ENCODE measurements at regions not wholly inside any gene's neighbourhood (a gene's known extent, or its start where the extent isn't known, plus 50 kb on each side); places are given as distances from the start of the nearest gene placed in this dataset.
"Not testable (repeated sequence)": the region's sequence is repeated elsewhere in the genome, so short reads cannot be mapped to it uniquely, and the experiment has no call there.

DNA sequence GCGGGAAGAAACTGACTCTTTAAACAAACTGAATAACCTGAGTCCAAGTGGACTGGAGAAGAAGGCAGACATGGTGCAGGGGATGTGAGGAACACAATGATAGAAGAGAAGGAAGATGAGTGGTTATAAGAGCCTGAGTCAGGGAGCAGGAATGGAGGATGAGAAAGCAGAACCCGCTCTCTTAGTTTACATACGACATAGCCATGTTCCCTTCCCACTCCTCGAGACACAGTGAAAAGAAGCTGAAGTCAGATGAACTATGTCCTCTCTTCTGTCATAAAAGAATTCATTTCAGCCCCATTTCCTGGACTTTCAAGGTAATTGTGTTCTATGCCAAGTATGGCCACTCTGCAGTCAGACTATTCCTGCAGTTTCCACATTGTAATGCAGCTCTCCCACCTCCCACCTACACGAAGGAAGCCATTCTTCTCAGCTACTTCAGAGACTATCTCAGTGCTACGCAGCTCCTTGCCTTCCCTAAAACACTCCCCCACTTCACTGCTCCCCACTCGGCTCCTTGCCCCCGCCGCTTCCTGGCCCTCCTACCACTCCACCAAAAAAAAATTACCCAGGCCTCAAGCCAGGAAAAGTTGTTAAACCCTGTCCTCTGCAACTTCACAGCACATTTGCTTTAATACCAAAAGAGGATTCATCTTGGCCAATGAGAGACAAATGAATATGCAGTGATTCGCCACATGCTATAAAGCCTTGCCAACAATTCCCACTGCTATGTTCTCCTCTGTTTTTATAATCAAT, 323.4 kb upstream of the EPHA4 start:
- Mint-ChIP-seq H3K36me3 (ENCODE audit: insufficient read depth) (no peaks in the 10 kb centered on the region), H3K9me3 (peaks cover 5% of the 10 kb centered on the region), H3K4me1 (ENCODE audit: low read depth) (no peaks in the 10 kb centered on the region), H3K4me3 (no peak overlapping the region), H3K27me3 (ENCODE audit: low read depth) (no peaks in the 10 kb centered on the region)
- DNase-seq (no peak), ATAC-seq (no peak)

DNA sequence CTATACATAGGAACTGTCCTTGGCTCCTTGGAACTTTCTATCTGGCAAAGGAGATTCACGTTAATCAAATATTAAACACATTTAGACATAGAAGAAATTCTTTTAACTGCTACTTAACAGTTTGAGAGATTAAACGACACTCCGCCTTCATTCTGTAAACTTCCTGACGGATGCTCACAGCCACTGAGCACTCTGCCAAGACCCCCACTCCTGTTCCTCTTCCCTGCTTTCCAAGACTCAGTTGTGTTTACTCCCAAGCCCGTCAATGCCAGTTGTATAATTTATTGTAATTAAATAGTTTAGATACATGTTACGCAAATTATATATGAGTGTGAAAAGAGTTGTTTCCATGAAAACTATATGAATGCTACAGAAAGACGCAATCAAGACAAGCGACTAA, 321.4 kb upstream of the EPHA4 start:
- Mint-ChIP-seq H3K4me1 (ENCODE audit: low read depth) (no peaks in the 10 kb centered on the region), H3K36me3 (ENCODE audit: insufficient read depth) (no peaks in the 10 kb centered on the region), H3K9me3 (peaks cover 3% of the 10 kb centered on the region), H3K4me3 (no peak overlapping the region), H3K27me3 (ENCODE audit: low read depth) (no peaks in the 10 kb centered on the region)
- no peak for ATAC-seq
- DNase-seq: no peak

DNA sequence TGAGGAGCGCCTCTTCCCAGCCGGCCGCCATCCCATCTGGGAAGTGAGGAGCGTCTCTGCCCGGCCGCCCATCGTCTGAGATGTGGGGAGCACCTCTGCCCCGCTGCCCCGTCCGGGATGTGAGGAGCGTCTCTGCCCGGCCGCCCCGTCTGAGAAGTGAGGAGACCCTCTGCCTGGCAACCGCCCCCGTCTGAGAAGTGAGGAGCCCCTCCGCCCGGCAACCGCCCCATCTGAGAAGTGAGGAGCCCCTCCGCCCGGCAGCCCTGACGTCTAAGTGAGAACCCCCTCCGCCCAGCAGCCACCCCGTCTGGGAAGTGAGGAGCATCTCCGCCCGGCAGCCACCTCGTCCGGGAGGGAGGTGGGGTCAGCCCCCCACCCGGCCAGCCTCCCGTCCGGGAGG, 319.9 kb upstream of the EPHA4 start:
- H3K4me1 Mint-ChIP-seq (ENCODE audit: low read depth); ATAC-seq; H3K9me3 Mint-ChIP-seq; H3K4me3 Mint-ChIP-seq; DNase-seq; H3K27me3 Mint-ChIP-seq (ENCODE audit: low read depth); H3K36me3 Mint-ChIP-seq (ENCODE audit: insufficient read depth): not testable (repeated sequence)

DNA sequence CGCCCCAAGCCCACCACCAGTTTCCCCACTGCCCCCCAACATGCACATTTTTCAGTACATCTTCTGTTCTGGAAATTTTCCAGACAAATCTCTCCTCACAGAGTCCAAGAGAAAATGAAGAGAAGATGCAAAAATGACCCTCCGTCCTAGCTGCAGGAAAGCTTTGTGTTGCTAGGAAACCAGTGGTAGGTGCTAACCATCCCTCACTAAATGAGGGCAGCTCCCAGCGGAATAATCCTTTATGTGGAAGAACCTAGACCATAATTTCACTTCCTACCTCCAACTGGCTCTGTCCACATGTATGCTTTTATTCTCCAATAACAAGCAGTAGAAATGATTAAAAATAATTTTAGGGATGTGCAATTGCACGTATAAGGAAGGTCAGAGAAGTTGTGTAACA, 311.9 kb upstream of the EPHA4 start:
- no peaks in the 10 kb centered on the region for H3K36me3 Mint-ChIP-seq (ENCODE audit: insufficient read depth)
- ATAC-seq: no peak

DNA sequence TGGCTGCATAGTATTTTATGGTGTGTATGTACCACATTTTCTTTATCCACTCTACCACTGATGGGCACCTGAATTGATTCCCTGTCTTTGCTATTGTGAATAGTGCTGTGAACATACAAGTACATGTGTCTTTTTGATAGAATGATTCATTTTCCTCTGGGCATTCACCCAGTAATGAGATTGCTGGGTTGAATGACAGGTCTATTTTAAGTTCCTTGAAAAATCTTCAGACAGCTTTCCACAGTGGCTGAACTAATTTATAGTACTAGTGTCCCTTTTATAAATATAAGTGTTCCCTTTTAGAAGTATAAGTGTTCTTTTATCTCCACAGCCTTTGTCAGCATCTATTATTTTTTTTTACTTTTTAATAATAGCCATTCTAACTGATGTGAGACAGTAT, 303.9 kb upstream of the EPHA4 start:
- DNase-seq: no peak

More for the DNA sequence above, 311.9 kb upstream of the EPHA4 start:
- no peaks in the 10 kb centered on the region for H3K27me3 Mint-ChIP-seq (ENCODE audit: low read depth)
- DNase-seq: no peak
- peaks cover 9% of the 10 kb centered on the region for H3K9me3 Mint-ChIP-seq
- H3K4me1 Mint-ChIP-seq (ENCODE audit: low read depth): no peaks in the 10 kb centered on the region
- no peak overlapping the region for H3K4me3 Mint-ChIP-seq

DNA sequence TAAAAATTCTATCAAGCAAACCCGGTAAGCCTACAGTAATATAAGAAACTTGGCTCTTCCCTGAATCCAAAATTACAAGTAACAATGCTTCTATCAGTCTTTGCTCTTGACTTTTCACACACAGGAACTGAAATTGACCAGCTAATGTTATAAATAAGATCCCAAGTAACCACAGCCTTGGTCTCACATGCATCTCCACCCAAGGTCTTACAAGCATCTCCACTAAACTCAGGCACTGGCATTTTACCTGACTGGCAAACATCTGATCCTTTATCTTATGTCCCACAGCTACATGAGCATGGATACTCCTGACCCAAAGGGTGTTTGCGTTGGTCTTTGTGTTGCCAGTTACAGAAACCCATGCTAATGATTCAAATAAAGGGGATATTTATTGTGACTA, 302.3 kb upstream of the EPHA4 start:
- Mint-ChIP-seq H3K27me3 (ENCODE audit: low read depth) (no peaks in the 10 kb centered on the region), H3K4me1 (ENCODE audit: low read depth) (no peaks in the 10 kb centered on the region), H3K9me3 (peaks cover 7% of the 10 kb centered on the region)

More for the DNA sequence above, 303.9 kb upstream of the EPHA4 start:
- Mint-ChIP-seq H3K4me3 (no peak overlapping the region), H3K4me1 (ENCODE audit: low read depth) (no peaks in the 10 kb centered on the region), H3K27me3 (ENCODE audit: low read depth) (no peaks in the 10 kb centered on the region), H3K36me3 (ENCODE audit: insufficient read depth) (no peaks in the 10 kb centered on the region), H3K9me3 (peaks cover 4% of the 10 kb centered on the region)
- no peak for ATAC-seq

DNA sequence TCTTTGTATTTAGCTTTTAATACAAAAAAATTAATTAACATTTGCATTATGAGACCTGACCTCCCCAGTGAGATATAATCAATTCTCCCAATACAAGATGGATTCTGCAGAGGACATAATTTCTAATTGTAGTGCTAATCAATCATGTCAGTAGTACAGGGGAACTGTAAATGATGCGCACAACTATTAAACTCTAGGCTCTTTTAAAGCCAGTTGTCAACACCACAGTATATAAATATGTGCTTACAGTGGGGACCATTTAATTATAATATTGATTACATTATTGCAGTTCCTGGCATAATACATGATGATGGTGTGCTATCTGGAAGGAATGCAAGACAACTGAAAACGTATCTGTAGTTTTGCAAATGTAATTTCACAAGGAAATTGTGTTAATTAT, 285.6 kb upstream of the EPHA4 start:
- H3K27me3 Mint-ChIP-seq (ENCODE audit: low read depth): no peaks in the 10 kb centered on the region
- H3K36me3 Mint-ChIP-seq (ENCODE audit: insufficient read depth): no peaks in the 10 kb centered on the region

More for the DNA sequence above, 302.3 kb upstream of the EPHA4 start:
- no peak for DNase-seq
- no peak for ATAC-seq
- Mint-ChIP-seq H3K36me3 (ENCODE audit: insufficient read depth) (no peaks in the 10 kb centered on the region), H3K4me3 (no peak overlapping the region)

DNA sequence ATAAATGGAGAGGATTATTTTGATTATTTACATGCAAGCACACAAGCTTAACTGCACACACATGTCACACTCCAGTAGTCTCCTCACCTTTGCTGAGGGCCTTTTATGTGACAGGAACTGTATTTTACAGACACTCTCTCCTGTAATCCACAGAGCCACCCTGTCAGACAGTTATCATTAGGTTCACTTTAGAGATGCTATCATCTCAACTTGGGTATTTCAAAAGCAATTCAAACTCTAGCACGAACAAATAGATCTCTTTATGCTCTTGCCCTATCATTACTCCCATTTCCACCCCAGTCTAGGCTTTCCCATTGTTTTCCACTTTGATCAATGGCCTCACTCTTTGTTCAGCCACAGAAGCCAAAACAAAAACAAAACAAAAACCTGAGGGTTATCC, 281.2 kb upstream of the EPHA4 start:
- Mint-ChIP-seq H3K9me3 (peaks cover 4% of the 10 kb centered on the region), H3K36me3 (ENCODE audit: insufficient read depth) (no peaks in the 10 kb centered on the region), H3K4me3 (no peak overlapping the region), H3K27me3 (ENCODE audit: low read depth) (no peaks in the 10 kb centered on the region), H3K4me1 (ENCODE audit: low read depth) (no peaks in the 10 kb centered on the region)
- no peak for DNase-seq
- ATAC-seq: no peak

More for the DNA sequence above, 285.6 kb upstream of the EPHA4 start:
- no peak for DNase-seq
- H3K9me3 Mint-ChIP-seq: peaks cover 4% of the 10 kb centered on the region
- no peaks in the 10 kb centered on the region for H3K4me1 Mint-ChIP-seq (ENCODE audit: low read depth)
- no peak for ATAC-seq
- no peak overlapping the region for H3K4me3 Mint-ChIP-seq

DNA sequence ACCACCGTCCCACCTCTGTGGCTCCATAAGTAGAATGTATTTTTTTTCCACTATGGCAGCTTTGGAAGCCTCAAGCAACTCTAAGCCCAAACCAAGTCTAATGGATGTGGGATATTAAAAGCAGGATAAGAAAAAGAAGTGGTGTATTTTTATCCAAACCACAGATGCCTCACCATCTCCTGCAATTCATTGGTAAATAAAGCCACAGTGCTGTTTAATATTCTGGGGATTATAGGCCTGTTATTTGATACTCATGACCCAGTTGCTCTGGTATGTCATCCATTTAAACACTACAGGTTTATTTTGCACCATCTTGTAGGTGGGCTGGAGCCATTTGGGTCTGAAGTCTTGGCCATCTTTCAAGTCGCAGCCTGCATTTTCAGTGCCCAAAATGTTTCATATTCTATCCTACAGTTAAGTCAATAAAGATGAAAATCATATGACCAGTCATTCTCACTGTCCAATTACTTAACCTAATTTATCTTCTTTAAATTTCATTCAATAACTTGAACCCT, 279.5 kb upstream of the EPHA4 start:
- Mint-ChIP-seq H3K4me1 (ENCODE audit: low read depth) (no peaks in the 10 kb centered on the region), H3K36me3 (ENCODE audit: insufficient read depth) (no peaks in the 10 kb centered on the region), H3K9me3 (peaks cover 4% of the 10 kb centered on the region), H3K4me3 (no peak overlapping the region), H3K27me3 (ENCODE audit: low read depth) (no peaks in the 10 kb centered on the region)
- ATAC-seq: no peak
- DNase-seq: no peak

DNA sequence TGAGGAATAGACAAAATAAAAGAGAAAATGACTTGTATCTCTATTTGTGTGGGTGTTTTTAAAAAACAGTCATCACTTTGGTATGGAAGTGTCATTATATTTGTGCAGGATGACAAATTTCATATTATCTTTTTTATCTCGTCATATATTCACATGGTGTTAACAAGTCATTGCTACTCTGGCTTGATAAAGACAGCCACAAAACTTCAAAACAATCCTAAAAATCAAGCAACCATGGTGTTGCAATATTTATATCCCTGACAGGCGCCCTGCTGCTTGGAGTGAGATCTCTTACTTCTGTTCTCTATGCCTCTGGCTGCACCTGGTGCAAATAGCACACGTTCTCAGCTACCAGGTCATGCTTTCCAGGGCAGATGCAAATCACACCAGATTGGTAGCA, 278.0 kb upstream of the EPHA4 start:
- Mint-ChIP-seq H3K4me1 (ENCODE audit: low read depth) (no peaks in the 10 kb centered on the region), H3K9me3 (peaks cover 4% of the 10 kb centered on the region), H3K4me3 (no peak overlapping the region), H3K36me3 (ENCODE audit: insufficient read depth) (no peaks in the 10 kb centered on the region), H3K27me3 (ENCODE audit: low read depth) (no peaks in the 10 kb centered on the region)
- ATAC-seq (no peak), DNase-seq (no peak)

DNA sequence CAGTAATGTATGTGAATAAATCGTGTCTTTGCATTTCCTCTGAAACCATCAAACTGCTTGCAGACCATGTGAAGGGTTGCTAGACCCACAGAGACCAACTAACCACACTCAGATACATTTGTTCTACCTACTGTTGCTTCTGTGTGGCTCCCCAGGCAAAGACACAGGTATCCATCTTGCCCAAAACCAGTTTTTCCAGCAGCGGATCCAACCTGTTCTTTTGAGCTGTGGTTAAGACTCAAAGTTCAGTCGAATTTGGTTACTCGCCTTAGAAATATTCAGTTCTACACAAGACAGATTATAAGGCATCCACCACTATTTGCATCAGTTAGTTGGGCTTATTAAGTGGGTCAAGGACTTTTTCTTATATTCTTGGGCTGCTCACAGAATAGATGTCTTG, 276.2 kb upstream of the EPHA4 start:
- Mint-ChIP-seq H3K9me3 (no peaks in the 10 kb centered on the region), H3K4me3 (no peak overlapping the region), H3K4me1 (ENCODE audit: low read depth) (no peaks in the 10 kb centered on the region), H3K27me3 (ENCODE audit: low read depth) (no peaks in the 10 kb centered on the region), H3K36me3 (ENCODE audit: insufficient read depth) (no peaks in the 10 kb centered on the region)
- DNase-seq (no peak), ATAC-seq (no peak)

DNA sequence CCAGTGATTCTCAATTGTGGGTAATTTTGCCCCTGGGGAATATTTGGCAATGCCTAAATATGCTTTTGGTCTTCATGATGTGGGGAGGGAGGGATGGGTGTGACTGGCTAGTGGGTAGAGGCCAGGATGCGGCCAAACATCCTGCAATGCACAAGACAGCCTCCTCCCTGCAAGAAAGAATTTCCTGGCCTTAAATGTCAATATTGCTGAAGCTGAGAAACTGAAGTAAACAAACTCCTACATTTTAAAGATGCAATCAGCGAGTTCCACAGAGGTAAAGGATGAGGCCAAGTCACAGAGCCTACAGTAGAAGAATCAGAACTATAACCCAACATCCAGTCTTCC, 272.9 kb upstream of the EPHA4 start:
- no peaks in the 10 kb centered on the region for H3K9me3 Mint-ChIP-seq
- DNase-seq (no peak), ATAC-seq (no peak)
- no peaks in the 10 kb centered on the region for H3K4me1 Mint-ChIP-seq (ENCODE audit: low read depth)
- no peaks in the 10 kb centered on the region for H3K27me3 Mint-ChIP-seq (ENCODE audit: low read depth)
- no peaks in the 10 kb centered on the region for H3K36me3 Mint-ChIP-seq (ENCODE audit: insufficient read depth)
- H3K4me3 Mint-ChIP-seq: no peak overlapping the region

DNA sequence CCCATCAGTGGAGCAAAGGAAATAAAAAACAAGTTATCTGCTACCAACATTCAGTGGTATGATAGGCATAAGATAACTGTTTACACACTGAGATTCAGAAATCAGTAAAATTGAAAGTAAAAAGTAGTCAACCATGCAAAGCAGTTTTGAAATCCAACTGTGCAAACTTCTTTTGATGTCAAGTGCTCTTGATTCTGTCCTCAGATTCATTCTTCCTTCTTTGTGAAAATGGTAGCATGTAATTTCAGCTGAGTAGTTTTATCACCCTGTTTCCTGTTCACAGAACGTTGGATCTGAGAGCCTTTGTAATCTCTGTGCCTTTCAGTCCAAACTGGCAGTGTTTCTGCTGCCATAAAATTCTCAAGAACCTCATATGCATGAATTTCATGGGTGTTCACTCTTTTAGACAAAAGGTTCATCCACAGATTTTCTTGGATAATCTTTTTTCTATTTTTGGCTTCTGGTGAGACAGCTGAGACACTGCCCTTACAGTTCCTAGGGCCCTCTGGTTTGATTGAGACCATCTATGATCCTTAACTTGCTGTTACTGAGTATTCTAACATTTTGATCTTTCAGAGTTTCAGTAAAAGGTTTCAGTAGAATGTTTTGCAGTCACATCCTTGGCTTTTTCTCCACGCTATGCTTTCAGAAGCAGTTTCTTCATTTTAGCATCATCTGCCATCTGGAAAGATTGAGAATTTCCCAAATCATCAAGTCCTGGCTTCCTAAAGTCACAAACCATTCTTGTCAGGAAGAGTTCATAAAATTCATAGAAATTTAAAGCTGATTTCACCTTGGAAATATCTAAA, 272.3 kb upstream of the EPHA4 start:
- DNase-seq: no peak
- no peak overlapping the region for H3K4me3 Mint-ChIP-seq
- no peaks in the 10 kb centered on the region for H3K36me3 Mint-ChIP-seq (ENCODE audit: insufficient read depth)
- no peaks in the 10 kb centered on the region for H3K9me3 Mint-ChIP-seq
- ATAC-seq: no peak
- no peaks in the 10 kb centered on the region for H3K27me3 Mint-ChIP-seq (ENCODE audit: low read depth)
- H3K4me1 Mint-ChIP-seq (ENCODE audit: low read depth): no peaks in the 10 kb centered on the region

DNA sequence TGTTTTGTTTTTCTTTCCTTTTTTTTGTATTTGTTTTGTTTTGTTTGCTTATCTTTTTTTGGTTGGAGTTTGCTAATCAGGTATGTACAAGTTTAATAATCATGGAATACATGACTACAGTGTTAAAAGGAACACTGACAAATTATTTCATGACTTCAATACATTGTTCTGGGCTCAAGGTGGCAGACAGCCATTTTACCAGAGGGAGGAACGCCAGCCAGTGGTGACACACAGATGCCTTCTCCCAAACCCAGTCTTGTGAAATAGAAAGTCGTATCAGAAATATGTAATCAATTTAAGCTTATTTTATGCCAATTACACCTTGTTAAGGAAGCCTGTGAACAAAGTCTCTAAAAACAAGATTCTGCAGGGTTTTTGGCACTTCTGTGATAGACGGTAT, 264.0 kb upstream of the EPHA4 start:
- ATAC-seq (no peak), DNase-seq (no peak)
- H3K4me3 Mint-ChIP-seq: no peak overlapping the region
- no peaks in the 10 kb centered on the region for H3K4me1 Mint-ChIP-seq (ENCODE audit: low read depth)
- no peaks in the 10 kb centered on the region for H3K36me3 Mint-ChIP-seq (ENCODE audit: insufficient read depth)
- H3K9me3 Mint-ChIP-seq: peaks cover 4% of the 10 kb centered on the region
- peaks cover 2% of the 10 kb centered on the region for H3K27me3 Mint-ChIP-seq (ENCODE audit: low read depth)

DNA sequence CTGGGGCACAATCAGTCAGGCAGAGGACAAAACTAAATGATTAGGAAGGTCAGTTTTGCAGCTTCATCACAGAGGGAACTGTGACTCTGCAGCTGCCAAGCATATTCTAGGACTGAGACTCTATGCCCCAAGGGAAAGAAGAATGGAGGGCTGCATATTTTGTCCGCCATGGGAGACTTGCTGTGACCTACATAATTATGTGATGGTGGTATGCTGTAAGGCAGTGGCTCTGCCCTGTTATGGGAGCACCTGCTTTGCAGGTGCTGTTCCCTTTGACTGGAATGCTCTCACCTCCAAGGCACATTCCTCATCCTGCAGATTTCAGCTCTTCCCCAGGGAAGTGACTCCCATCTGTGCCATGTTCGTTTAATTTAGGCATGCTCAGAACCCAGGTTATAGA, 261.9 kb upstream of the EPHA4 start:
- Mint-ChIP-seq H3K9me3 (peaks cover 4% of the 10 kb centered on the region), H3K4me3 (no peak overlapping the region), H3K27me3 (ENCODE audit: low read depth) (peaks cover 2% of the 10 kb centered on the region), H3K4me1 (ENCODE audit: low read depth) (no peaks in the 10 kb centered on the region), H3K36me3 (ENCODE audit: insufficient read depth) (no peaks in the 10 kb centered on the region)
- ATAC-seq (no peak), DNase-seq (no peak)

All from activated T-cell treated with anti-CD3 and anti-CD28 coated beads, Interleukin-2, amount 50 U/mL, for 4 hours (primary cell).